AG20443 (cell line): ENCODE measurements at regions not wholly inside any gene's neighbourhood (a gene's known extent, or its start where the extent isn't known, plus 50 kb on each side); places are given as distances from the start of the nearest gene placed in this dataset.

ENCODE experiments used
- DNase-seq: peaks from one replicate; pipeline ENCODE4 v3.0.0; 2012; ENCODE audit warnings: low spot score, mixed read lengths

DNA sequence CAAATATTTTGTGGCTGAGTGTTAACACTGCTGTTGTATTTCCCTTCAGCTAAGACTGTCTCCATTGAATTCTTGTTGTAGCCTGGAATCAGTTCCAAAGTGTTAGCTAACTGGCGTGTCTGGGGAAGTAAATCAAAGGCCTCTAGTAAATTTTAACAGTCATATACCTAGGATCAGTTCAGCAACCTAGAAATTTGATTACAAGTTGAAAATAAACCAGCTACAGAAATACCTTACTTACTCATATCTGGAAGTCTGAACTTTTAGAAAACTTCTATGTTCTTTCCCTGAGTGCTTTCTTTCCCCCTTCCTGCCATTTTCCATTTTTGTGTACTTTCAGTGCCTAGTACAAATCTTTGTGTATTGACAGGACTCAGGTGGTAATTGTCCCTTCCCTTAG is 396.7 kb upstream of the DCC start:
- DNase-seq, result no peak

DNA sequence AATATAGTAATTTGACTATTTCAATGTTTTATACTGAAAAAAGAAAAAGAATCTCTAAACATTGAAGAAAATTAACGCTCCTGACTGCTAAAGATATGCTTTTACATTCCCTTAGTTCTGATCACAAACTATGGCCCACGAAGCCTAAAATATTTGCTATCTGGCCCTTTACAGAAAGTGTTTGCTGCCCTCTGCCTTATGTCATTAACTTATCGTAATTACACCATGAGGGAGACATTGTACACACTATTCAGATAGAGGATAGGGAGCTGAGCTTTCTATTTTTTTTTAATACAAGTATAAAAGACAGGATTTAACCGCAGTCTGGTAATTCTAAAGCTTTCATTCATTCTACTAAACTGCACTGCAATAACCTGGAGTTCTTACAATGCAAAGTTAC is 393.1 kb upstream of the DCC start:
- DNase-seq, result no peak

DNA sequence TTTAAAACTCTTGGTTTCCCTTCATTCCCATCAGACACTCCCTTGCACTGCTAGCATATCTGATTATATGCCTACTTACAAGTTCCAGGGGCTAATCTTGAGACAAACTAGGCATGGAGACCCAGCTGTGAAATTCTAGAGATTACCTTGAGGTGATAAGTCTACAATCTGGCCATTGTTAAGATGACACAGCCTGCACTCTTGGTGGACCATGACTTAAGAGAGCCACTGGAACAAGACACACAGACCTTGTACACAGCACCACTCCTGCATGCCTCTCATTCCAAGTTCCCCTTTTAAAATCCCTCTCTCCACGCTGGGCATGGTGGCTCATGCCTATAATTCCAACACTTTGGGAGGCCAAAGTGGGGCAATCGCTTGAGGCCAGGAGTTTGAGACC is 387.2 kb upstream of the DCC start:
- DNase-seq, result no peak

DNA sequence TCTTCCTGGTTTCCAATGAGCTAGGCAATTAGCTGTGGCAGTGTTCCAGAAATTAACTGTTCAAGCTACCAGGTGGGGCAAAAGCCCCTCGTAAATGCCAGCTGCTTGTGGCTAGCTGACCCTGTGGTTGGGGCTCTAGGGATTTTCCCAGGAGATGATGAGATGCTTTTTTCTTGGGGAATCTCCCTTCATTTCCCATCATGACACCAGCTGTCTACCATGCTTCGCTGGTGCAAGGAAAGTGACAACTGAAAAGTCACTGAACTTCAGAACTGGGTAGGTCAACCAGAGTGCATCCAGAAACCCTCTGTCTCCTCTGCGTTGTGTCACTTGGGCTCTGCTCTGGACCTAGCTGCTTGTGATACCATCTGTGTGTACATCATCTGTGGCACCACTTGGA is 386.5 kb upstream of the DCC start:
- no peak for DNase-seq

DNA sequence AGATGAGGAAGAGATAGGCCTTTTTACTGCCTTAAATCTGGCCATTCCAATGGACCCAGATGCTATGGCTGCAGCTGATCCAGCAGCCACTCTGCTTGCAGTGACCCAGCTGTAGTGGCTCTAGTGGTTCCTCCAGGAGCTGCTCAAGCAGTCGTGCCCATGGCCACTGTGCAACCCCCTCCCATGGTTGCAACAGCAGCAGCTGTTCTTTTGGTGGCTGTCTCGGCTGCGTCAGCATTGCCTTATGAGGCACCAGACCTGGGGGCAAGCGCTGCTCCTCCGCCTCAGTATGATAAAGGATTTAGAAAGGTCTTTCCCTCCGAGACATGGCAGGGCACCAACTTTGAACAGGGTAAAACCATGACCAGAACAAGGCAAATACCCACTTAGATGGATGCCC is 384.9 kb upstream of the DCC start:
- DNase-seq, result no peak

DNA sequence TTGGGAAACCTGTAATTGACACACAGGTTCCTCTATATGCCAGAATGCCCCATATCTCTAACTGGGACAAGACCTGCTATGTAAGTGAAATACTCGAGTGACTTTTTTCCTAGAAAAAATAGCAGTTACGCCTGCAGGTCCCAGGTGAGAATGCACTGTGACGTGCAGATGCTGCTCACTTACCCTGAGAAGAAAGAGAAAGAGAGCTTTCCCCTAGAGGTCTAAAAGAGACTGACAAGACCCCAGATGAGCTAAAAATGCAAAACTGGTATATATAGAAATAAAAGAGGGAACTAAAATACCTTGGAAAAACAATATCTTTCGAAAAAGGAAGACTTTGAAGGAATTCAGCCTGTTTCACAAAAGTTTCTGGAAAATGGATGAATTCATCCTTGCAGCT is 383.0 kb upstream of the DCC start:
- DNase-seq, result no peak

DNA sequence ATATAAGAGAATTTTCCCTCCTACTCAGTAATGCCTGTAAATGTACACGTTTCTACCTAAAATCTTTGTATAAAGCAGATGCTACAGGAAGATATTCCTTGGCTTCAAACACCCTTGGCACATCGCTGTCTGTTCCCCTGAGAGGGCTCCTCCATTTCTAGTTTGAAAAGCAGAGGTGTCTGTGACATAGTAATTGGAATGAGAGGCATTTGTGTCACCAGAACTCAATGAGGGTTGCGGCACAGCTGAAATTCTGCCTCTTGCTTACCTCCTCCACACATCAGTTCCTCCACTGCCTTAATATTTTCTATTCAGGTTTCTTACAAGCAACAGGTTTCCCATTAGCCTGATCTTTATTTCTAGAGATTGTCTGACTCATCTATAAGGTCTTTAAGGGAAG is 359.9 kb upstream of the DCC start:
- no peak for DNase-seq

DNA sequence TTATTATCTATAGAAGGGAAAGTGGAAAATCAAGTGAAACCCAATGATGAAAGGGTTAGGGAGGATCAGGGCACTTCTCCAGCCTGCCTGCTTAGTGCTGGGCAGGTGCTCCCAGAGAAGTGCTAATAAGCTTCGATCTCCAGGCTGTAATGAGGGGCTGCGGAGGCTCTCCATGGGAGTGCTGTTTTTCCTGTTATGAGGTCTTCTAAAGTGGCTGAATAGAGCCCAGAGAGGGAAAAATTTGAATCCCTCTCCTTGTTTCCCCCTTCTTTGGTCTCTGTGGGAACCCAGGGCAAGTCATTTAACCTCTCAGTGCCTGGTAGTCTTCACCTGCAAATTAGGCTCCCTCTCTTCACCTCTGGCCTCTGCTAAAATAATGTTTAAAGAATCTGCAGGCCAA is 351.7 kb upstream of the DCC start:
- no peak for DNase-seq

DNA sequence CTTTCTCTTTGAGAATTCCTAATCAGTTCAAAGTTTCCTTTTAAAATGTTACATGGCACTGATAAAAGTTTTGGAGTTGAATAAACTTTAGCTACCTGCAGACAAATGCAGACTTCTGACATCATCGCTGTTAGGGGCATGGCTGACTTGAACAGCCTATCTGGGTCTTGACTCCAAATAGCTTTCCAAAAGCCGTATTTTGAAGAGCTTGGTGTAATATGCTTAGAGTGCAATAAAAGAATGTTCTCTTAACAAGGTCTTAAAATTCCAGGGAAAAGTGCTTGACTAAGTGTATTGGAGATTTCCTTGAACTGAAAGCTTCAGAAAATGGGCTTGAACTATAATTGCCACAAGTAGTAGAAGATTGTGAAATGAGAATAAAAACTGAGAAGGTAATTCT is 342.9 kb upstream of the DCC start:
- DNase-seq, result no peak

DNA sequence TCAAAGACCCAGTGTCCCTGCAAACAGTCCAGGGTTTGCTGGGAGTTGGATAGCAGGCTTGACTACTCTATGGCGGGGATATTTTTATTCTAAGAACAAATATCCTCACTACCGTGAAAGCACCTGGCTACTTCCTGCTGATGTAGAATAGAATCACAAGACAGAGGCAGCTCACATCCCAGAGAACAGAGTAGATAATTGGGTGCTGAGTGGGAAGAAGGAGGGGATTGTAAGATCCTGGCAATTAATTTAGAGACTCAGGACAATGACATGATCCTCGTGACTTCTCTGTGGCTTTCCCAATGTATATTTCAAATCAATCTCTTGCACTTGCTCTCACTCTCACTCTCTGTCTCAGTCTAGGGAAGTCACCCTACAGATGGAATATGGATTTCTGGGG is 341.9 kb upstream of the DCC start:
- no peak for DNase-seq

DNA sequence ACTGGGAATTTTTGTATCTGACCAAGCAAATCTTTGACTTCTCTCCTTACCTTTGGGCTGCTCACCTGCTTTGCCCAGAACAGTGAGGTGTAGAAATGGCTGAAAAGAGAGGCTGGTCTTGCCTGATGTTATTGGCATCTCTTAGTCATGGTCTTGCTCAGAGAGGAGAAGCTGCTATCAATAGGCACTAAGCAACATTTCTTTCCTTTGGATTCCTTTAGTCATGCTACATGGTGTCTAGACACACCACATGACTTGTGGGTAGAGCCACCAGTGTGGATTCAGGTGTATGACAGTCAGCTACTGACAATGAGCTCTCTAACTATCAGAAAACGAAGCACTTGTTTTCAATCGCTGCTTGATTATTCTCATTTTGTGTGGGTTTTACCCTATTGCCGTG is 341.3 kb upstream of the DCC start:
- DNase-seq, result no peak

DNA sequence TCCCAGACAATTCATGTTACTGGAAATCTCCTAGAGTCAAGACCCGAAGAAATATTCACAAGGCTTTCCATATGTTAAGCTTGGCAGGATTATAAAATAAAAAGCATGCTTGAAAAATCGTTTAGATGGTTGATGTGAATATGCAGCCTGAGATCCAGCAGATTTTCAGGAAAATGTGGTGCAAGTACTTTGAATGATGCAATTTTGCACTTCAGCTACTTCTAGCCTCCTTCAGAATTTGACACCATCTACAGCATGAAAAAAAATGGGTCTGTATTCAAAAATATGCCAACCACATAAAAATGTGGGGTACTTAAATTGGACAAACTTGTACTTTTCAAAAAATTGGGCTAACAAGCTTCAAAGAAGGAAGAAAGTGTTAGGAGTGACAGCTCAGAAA is 340.6 kb upstream of the DCC start:
- no peak for DNase-seq

DNA sequence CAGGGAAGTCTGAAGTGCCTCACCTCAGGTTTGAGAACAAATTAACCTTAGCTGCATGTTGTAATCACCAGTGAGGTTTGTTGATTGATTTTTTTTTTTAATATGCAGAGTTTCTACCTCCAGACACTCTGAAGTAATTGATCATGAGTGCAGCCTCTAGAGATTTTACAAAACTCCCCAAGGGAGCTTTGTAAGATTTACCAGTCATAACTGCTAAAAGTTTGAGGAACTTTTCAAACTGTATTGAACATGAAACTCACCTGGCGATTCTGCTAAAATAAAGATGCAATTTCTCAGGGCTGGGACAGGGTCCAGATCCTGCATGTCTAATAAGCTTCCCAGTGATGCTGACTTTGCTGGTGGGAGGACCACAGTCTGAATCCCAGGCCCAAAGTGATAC is 339.6 kb upstream of the DCC start:
- no peak for DNase-seq

DNA sequence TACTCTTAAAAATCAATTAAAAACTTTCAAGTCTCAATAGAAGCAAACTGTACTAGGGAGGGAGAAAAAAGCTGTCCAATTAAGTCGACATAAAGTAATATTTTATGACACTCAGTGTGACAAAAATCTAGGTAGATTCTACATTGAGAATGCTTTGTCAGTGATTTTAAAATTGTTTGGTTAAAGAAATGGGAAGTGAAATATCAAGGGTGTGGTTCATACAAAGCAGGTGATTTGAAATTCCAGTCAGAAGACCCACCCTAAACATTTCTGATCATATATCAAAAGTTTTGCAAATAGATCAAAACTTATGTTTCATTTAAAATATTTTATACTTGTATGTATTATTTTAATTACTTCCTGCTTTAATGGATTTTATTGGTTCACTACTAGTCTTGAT is 338.9 kb upstream of the DCC start:
- no peak for DNase-seq

DNA sequence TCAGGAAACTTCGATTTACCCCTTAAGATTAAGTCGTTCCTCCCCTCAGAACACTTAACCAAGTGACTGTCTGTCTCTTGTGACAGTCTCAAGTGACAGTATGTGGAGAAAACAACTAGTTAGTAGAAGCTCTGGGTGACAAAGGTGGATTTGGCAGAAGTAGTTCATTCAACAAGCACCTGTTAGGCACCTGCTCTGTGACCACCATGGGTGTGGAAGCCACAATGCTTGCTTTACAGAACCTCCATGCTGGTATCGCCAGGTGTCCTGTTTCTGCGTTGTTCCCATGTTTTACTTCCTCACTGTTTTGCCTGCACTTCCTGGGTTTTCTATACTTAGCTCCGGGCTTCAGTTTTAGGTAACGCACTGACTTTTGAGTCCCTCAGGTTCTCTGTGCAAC is 337.4 kb upstream of the DCC start:
- DNase-seq, result no peak

DNA sequence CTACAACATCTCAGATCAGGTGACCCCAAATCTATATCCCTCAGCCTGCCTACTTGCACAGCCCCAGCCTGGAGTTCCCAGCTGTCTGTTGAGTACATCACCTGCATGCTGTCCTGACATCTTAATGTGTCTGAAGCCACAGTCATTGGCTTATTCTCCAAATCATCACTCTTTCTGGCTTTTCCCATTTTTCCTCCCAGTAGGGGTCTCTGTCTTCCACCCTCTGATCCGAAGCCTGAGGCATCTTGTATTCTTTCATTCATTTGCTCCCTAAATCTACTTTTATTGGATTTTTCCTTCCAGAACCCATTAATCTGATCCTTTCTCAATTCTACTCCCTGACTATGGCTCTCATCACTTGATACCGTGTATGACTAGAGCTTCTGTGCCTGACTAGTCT is 332.9 kb upstream of the DCC start:
- DNase-seq, result no peak

DNA sequence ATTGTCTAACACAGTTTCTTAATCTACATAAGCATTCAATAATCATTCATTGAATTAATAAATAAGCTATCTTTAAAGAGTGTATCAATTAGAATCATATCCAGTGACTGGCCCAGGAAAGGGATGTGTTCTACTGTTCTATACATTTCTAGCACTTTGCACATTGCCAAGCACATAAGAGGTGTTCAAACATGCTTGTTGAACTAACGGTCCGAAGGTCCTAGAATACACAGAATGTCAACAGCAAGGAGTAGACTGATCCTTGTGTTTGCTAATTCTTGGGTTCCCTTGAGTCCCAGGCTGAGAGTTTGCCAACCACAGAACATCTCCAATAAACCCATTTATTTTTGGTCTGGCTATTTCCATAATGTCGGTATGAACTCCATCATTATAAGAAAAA is 331.7 kb upstream of the DCC start:
- DNase-seq, result no peak

DNA sequence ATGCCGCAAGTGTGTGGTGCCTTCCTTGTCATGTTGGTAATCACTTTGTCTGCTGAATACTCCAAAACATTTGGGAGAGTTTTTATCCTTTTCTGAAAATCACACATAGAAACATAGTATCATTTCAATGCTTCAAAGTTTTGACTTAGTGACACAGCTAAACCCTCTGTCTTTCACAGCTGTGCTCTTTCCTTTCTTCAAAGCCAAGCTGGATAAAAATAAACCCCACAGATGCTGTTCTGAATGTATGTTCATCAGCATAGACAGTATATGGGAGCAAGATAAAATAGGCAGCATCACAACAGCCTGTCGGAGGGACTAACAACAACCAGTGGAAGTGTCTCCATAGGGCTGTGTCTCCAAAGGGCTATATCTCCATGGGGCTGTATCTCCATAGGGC is 331.3 kb upstream of the DCC start:
- DNase-seq, result no peak

DNA sequence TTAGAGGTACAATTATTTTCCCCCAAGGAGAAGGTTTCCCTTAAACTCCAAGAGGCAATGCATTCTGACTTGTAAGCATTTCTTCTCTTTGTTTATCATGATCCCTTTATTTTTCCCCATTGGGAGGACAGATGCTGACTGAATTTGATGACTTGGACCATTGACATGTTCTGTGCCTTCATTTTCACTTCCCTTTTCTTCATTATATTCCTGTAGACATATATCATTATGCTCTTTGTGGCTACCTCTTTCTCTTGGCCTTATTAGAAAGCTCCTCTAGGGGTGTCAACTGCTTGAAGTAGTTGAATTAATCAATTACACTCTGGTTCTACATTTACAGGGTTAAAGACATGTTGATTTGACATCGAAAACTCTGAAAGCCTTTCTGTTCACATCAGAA is 330.0 kb upstream of the DCC start:
- DNase-seq, result no peak

DNA sequence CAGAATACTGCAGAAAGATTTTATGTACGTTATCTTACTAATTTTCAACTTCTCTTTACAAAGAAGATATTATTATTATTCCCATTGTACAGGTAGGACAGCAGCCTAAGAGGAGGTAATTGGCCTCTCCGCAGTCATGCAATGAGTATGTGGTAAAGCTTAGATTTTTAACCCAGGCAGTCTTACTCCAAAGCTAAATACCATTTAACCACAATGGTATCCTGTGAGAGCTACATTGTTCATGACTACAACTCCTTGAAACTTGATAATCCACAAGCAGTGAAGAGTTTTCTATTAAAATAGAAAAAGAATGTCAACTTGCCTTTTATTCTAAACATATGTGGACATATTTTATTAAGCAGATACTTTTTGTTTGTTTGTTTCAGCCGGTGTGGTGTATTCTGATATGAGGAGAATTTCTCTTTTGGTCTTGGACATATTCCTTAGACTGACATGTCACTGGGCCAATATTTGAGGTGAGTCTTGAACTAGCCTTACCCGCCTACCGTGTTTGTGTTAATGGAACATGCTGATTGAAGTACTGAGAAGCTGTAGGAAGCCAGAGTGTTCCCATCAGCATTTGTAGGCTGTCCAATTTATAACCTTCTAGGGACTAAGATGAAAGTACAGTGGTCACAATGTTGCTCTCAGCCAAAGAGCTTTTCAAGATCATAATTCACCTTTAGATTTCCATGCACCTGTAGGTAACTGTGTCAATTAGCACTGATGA is 293.9 kb upstream of the DCC start:
- DNase-seq, result no peak

DNA sequence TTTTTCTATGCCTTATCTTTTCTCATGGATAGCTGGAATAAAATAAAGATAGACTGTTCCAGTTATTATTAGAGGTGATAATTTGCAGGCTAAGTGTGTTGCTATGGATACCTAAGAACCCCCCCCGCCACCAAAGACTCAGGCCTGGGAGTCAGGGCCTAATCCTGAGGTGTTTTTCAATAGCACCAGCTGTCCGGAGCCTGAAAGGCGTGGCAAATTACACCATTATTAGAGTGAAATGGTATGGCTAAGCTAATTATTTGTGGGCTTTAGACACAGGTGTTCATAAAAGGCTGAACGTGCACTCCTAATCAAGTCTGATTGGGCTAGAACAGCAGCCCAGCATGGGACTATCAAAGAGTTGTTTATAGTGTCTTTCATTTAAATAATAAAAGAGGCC is 293.2 kb upstream of the DCC start:
- DNase-seq, result no peak

DNA sequence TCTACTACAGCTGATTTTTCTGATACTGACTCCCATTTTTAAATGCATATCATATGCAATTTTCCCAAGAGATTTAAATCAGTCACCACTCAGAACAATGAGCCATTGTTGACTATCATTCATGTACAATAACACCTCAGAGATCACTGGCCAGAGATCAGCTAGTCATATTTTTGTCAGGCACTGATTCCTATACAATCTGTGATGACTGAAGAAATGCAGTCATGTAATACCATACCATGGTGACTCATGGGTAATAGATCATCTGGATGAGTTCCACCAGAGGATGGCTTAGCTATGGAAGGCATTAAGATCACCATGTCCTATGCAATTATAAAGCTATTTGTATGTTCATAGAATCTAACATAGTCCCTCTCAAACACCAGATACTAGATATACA is 285.7 kb upstream of the DCC start:
- no peak for DNase-seq

DNA sequence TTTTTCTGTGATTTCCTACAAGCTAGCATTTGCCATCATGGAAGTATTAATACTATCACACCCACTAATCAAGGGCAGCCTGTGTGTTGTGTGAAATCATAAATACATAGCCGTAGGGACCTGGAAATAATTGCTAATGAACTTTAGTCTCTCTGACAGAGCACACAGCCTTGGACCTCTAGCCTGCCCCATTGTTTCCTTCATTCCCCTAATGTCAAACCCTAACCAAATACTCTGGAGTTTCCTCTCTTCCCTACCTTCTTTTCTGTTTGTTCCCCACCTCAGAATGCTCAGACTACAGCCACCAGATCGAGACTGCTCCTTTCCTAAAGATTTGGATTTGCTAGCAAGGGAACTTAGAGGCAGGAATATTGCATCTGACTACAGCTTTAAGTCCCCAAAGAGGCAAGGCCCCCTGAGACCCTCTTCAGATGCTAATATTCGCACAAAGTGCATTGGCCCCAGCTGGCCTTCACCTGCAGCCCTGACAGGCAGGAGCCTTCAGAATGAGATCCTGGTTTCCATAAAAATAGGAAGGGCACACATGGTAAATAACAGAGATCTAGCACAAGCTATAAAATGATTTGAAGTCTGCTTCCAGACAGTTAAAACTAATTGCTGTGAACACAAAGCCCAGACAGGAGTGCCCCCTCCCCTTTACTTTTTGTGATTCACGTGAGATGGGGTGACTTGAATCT is 279.2 kb upstream of the DCC start:
- no peak for DNase-seq

DNA sequence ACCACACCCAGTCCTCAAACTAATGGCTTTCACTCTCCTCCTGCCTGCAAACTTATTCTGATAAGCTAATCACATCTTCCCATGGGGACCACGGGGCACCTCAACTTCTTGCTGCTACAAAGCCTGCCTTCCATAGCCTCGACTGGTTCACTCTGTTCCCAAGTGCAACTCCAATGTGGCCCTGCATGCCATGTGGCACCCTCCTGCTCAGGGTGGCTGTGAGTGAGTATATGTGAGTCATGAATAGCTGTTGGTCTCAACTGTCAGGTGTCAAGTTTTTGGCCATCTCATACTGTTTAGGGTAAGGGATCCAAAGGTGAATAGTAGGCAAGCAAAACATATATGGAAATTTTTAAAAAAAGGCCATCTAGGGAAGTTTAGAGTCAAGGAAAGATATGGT is 276.1 kb upstream of the DCC start:
- no peak for DNase-seq
